IMR-90 (cell line): ENCODE measurements at regions not wholly inside any gene's neighbourhood (a gene's known extent, or its start where the extent isn't known, plus 50 kb on each side); places are given as distances from the start of the nearest gene placed in this dataset.

Experiments used
- ATAC-seq: fragments of 200-7000 bp; cut with Tn5 transposase; 2 replicates; pipeline ENCODE4 v1.9.1; 2020; ENCODE audit warnings: low read depth, mild to moderate bottlenecking, moderate library complexity
- BruUV-seq: library from RNA; stranded (reverse); fragments of 400-500 nt; replicated peaks from 2 replicates; lab custom pipeline; 2021; lab: Mats Ljungman, UMichigan
- CTCF ChIA-PET: fragments of 300-600 bp; formaldehyde crosslinking; extraction: SDS; loops from one replicate; lab custom pipeline; 2021; ENCODE audit warnings: antibody characterized with exemption; lab: Yijun Ruan, JAX
- POLR2A ChIA-PET: fragments of 300-600 bp; sonication (Branson Sonifier 250); formaldehyde crosslinking; loops from one replicate; lab custom pipeline; 2022; ENCODE audit warnings: antibody characterized with exemption; ENCODE audit not compliant: unreplicated experiment; lab: Charles Lee
- DNase-seq: peaks from one replicate; pipeline ENCODE4 v3.0.0; 2013
- H2AFZ ChIP-seq: replicated peaks from 2 replicates; pipeline ENCODE3; 2013; ENCODE audit warnings: low read length, mild to moderate bottlenecking; ENCODE audit not compliant: poor library complexity
- H2AK5ac ChIP-seq: 2 replicates; pipeline ENCODE4 v1.6.1; 2013; ENCODE audit warnings: low read depth, low read length, inconsistent platforms
- H2AK9ac ChIP-seq: replicated peaks from 2 replicates; pipeline ENCODE3; 2013; ENCODE audit warnings: mild to moderate bottlenecking, low read depth, low read length, moderate library complexity; ENCODE audit not compliant: poor library complexity
- H2BK120ac ChIP-seq: 2 replicates; pipeline ENCODE4 v1.6.1; 2013; ENCODE audit warnings: low read depth, low read length, inconsistent platforms
- H2BK15ac ChIP-seq: 3 replicates; pipeline ENCODE4 v1.6.1; 2013; ENCODE audit warnings: low read depth, low read length, inconsistent platforms
- H2BK20ac ChIP-seq: 2 replicates; pipeline ENCODE4 v1.6.1; 2013; ENCODE audit warnings: low read depth, mild to moderate bottlenecking, inconsistent platforms, low read length, moderate library complexity
- H2BK5ac ChIP-seq: 2 replicates; pipeline ENCODE4 v1.6.1; 2013; ENCODE audit warnings: mild to moderate bottlenecking, low read depth, low read length, inconsistent platforms; ENCODE audit not compliant: poor library complexity, severe bottlenecking
- H3K14ac ChIP-seq: replicated peaks from 2 replicates; pipeline ENCODE4 v1.6.1; 2013; ENCODE audit warnings: low read depth, low read length, inconsistent platforms
- H3K18ac ChIP-seq: 2 replicates; pipeline ENCODE4 v1.6.1; 2013; ENCODE audit warnings: low read depth, low read length, control low read depth
- H3K23ac ChIP-seq: 2 replicates; pipeline ENCODE4 v1.6.1; 2013; ENCODE audit warnings: low read depth, low read length, inconsistent platforms
- H3K27ac ChIP-seq: 2 replicates; pipeline ENCODE4 v1.5.1; 2013; ENCODE audit warnings: mild to moderate bottlenecking, control low read depth, low read length; ENCODE audit not compliant: insufficient read depth
- H3K27me3 ChIP-seq: 2 replicates; pipeline ENCODE4 v1.6.1; 2013; ENCODE audit warnings: low read length; ENCODE audit not compliant: control insufficient read depth, insufficient read depth
- H3K36me3 ChIP-seq: 2 replicates; pipeline ENCODE4 v1.6.1; 2013; ENCODE audit warnings: low read length, mixed read lengths; ENCODE audit not compliant: control insufficient read depth, insufficient read depth
- H3K4ac ChIP-seq: 2 replicates; pipeline ENCODE4 v1.6.1; 2013; ENCODE audit warnings: low read depth, low read length, inconsistent platforms
- H3K4me1 ChIP-seq: 2 replicates; pipeline ENCODE4 v1.6.1; 2013; ENCODE audit warnings: low read length, mixed read lengths; ENCODE audit not compliant: control insufficient read depth, insufficient read depth
- H3K4me2 ChIP-seq: 2 replicates; pipeline ENCODE4 v1.6.1; 2013; ENCODE audit warnings: low read depth, mild to moderate bottlenecking, control low read depth, low read length, moderate library complexity
- H3K4me3 ChIP-seq: 2 replicates; pipeline ENCODE4 v1.5.1; 2013; ENCODE audit warnings: low read depth, mild to moderate bottlenecking, control low read depth, low read length, moderate library complexity; ENCODE audit not compliant: insufficient read depth
- H3K56ac ChIP-seq: 2 replicates; pipeline ENCODE4 v1.6.1; 2013; ENCODE audit warnings: low read length, inconsistent platforms; ENCODE audit not compliant: insufficient read depth; ENCODE audit errors: extremely low read depth
- H3K79me1 ChIP-seq, 2 experiments: 2 replicates each; pipeline ENCODE4 v1.6.1; 2013; ENCODE audit warnings: low read length in 2 of 2, inconsistent platforms in 1 of 2, low read depth in 1 of 2
- H3K9ac ChIP-seq: 2 replicates; pipeline ENCODE4 v1.6.1; 2013; ENCODE audit warnings: low read depth, low read length, control low read depth
- H3K9me1 ChIP-seq: 2 replicates; pipeline ENCODE4 v1.6.1; 2013; ENCODE audit warnings: low read length, inconsistent platforms; ENCODE audit not compliant: insufficient read depth
- H3K9me3 ChIP-seq: 2 replicates; pipeline ENCODE4 v1.6.1; 2013; ENCODE audit warnings: low read length; ENCODE audit not compliant: control insufficient read depth, insufficient read depth
- H4K20me1 ChIP-seq: 2 replicates; pipeline ENCODE4 v1.6.1; 2013; ENCODE audit warnings: low read length, inconsistent platforms; ENCODE audit not compliant: insufficient read depth
- H4K5ac ChIP-seq: 2 replicates; pipeline ENCODE4 v1.6.1; 2013; ENCODE audit warnings: mild to moderate bottlenecking, low read depth, low read length, control low read depth
- H4K8ac ChIP-seq, 2 experiments: 2 replicates each; pipeline ENCODE4 v1.6.1; 2013; ENCODE audit warnings: low read depth in 2 of 2, low read length in 2 of 2, control low read depth in 1 of 2, inconsistent platforms in 1 of 2
- H4K91ac ChIP-seq: 2 replicates; pipeline ENCODE4 v1.6.1; 2013; ENCODE audit warnings: low read depth, low read length, inconsistent platforms; ENCODE audit not compliant: insufficient read depth
- BHLHE40 ChIP-seq: fragments of 150-350 bp; IDR thresholded peaks from 2 replicates; pipeline ENCODE4 v1.6.1; 2016; ENCODE audit warnings: mild to moderate bottlenecking, low read depth, low read length
- CEBPB ChIP-seq: IDR thresholded peaks from 2 replicates; pipeline ENCODE4 v1.6.1; 2012; ENCODE audit warnings: low read depth, low read length, improper control_type of control experiment
- FOS ChIP-seq: fragments of 150-350 bp; IDR thresholded peaks from 2 replicates; pipeline ENCODE4 v1.6.1; 2016; ENCODE audit warnings: low read depth, low read length
- MAFK ChIP-seq: IDR thresholded peaks from 2 replicates; pipeline ENCODE4 v1.6.1; 2012; ENCODE audit warnings: low read depth, low read length, improper control_type of control experiment
- MAZ ChIP-seq: IDR thresholded peaks from 2 replicates; pipeline ENCODE4 v1.6.1; 2012; ENCODE audit warnings: low read depth, mild to moderate bottlenecking, low read length, improper control_type of control experiment, moderate library complexity, borderline replicate concordance
- MXI1 ChIP-seq: IDR thresholded peaks from 2 replicates; pipeline ENCODE4 v1.6.1; 2012; ENCODE audit warnings: low read depth, mild to moderate bottlenecking, low read length, moderate library complexity, borderline replicate concordance
- NFE2L2 ChIP-seq: fragments of 150-350 bp; IDR thresholded peaks from 2 replicates; pipeline ENCODE4 v1.6.1; 2016; ENCODE audit warnings: low read depth, mild to moderate bottlenecking, low read length
- POLR2A ChIP-seq: IDR thresholded peaks from 2 replicates; pipeline ENCODE4 v1.6.1; 2012; ENCODE audit warnings: mild to moderate bottlenecking, low read depth, low read length
- RAD21 ChIP-seq: IDR thresholded peaks from 2 replicates; pipeline ENCODE4 v1.6.1; 2012; ENCODE audit warnings: low read length, improper control_type of control experiment
- RCOR1 ChIP-seq: IDR thresholded peaks from 2 replicates; pipeline ENCODE4 v1.6.1; 2012; ENCODE audit warnings: mild to moderate bottlenecking, low read length, improper control_type of control experiment; ENCODE audit not compliant: insufficient replicate concordance
- RFX5 ChIP-seq: IDR thresholded peaks from 2 replicates; pipeline ENCODE4 v1.8.0; 2012; ENCODE audit warnings: low read depth, mild to moderate bottlenecking, low read length, moderate library complexity
- SMC3 ChIP-seq: fragments of 150-350 bp; IDR thresholded peaks from 2 replicates; pipeline ENCODE4 v1.6.1; 2016; ENCODE audit warnings: low read depth, mild to moderate bottlenecking, antibody characterized with exemption, low read length, moderate library complexity
- USF2 ChIP-seq: fragments of 150-350 bp; IDR thresholded peaks from 2 replicates; pipeline ENCODE4 v1.6.1; 2017; ENCODE audit warnings: mild to moderate bottlenecking, antibody characterized with exemption, low read length, low read depth
- WGBS, 2 experiments: methylation state at CpG; one replicate each; pipeline versions ENCODE4 v1.1.5 to v1.1.7; 2013; ENCODE audit warnings: missing lambda C conversion rate in 2 of 2; ENCODE audit not compliant: insufficient read length in 1 of 2; ENCODE audit errors: extremely low coverage in 2 of 2; 5-methylcytosine and 5-hydroxymethylcytosine counted together
- dilution Hi-C: fragments of 300-500 bp; cut with HindIII; formaldehyde crosslinking; loops from one replicate; pipeline ENCODE4 v1.14.3; 2018; ENCODE audit warnings: low sequenced_read_pairs; ENCODE audit not compliant: unreplicated experiment
- in situ Hi-C: fragments of 300-500 bp; cut with MboI; formaldehyde crosslinking; loops from 3 replicates; pipeline ENCODE4 v1.14.3; 2019; ENCODE audit warnings: low sequenced_read_pairs, inconsistent platforms, mixed read lengths
- intact Hi-C: fragments of 100-400 bp; cut with micrococcal nuclease; formaldehyde crosslinking; loops from 2 replicates; pipeline ENCODE4 v1.10.0; 2022
- TF ChIP-seq, protein P1 (sequence below): conservative IDR thresholded peaks from 2 replicates; pipeline ENCODE4 v1.5.1; 2012; ENCODE audit warnings: mild to moderate bottlenecking, low read depth, low read length, improper control_type of control experiment
- TF ChIP-seq, protein P2 (sequence below): fragments of 150-350 bp; IDR thresholded peaks from 2 replicates; pipeline ENCODE4 v1.6.1; 2016; ENCODE audit warnings: low read depth, mild to moderate bottlenecking, low read length, moderate library complexity, borderline replicate concordance

DNA sequence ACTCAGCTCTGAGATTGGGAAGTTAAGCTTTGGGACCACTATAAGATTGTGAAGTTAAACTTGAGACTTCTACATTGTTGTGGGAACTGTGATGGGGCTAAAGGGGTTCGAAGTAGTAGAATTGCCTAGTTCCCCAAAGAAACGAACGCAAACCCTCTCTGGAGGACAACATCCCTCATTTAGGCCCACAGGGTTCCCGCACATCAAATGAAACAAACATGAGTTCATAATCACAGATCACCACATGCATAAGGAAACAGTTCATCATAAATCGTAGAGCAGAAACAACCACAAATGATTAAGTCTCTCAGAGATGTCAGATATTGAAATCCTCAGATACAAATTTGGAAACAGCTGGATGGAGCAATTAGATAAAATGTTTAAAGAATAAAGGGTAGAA lies 55.9 kb upstream of the HPCAL1 start:
- TF ChIP-seq SMC3 (no peak), MAFK (no peak), POLR2A (no peak), RCOR1 (no peak), CEBPB (no peak), MAZ (no peak), RFX5 (no peak), MXI1 (no peak), FOS (no peak), RAD21 (no peak), NFE2L2 (no peak), USF2 (no peak), BHLHE40 (no peak)
- TF ChIP-seq, protein P1, sequence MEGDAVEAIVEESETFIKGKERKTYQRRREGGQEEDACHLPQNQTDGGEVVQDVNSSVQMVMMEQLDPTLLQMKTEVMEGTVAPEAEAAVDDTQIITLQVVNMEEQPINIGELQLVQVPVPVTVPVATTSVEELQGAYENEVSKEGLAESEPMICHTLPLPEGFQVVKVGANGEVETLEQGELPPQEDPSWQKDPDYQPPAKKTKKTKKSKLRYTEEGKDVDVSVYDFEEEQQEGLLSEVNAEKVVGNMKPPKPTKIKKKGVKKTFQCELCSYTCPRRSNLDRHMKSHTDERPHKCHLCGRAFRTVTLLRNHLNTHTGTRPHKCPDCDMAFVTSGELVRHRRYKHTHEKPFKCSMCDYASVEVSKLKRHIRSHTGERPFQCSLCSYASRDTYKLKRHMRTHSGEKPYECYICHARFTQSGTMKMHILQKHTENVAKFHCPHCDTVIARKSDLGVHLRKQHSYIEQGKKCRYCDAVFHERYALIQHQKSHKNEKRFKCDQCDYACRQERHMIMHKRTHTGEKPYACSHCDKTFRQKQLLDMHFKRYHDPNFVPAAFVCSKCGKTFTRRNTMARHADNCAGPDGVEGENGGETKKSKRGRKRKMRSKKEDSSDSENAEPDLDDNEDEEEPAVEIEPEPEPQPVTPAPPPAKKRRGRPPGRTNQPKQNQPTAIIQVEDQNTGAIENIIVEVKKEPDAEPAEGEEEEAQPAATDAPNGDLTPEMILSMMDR, result no peak
- TF ChIP-seq, protein P2, sequence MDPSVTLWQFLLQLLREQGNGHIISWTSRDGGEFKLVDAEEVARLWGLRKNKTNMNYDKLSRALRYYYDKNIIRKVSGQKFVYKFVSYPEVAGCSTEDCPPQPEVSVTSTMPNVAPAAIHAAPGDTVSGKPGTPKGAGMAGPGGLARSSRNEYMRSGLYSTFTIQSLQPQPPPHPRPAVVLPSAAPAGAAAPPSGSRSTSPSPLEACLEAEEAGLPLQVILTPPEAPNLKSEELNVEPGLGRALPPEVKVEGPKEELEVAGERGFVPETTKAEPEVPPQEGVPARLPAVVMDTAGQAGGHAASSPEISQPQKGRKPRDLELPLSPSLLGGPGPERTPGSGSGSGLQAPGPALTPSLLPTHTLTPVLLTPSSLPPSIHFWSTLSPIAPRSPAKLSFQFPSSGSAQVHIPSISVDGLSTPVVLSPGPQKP, result no peak
- ATAC-seq (no peak), DNase-seq (no peak)
- Histone ChIP-seq H4K8ac (no peak overlapping the region), H2BK20ac (no peak overlapping the region), H2AK5ac (no peak overlapping the region), H3K27ac (no peak overlapping the region), H3K36me3 (no peaks in the 10 kb centered on the region), H3K27me3 (peaks cover 30% of the 10 kb centered on the region), H3K9ac (no peak overlapping the region), H2BK120ac (no peak overlapping the region), H3K9me1 (no peaks in the 10 kb centered on the region), H2BK5ac (no peak overlapping the region), H3K4me1 (no peaks in the 10 kb centered on the region), H4K91ac (no peak overlapping the region), H3K4me3 (no peak overlapping the region), H3K14ac (no peak overlapping the region), H4K5ac (no peak overlapping the region), H2AFZ (no peak overlapping the region), H3K18ac (no peak overlapping the region), H3K9me3 (peaks cover 10% of the 10 kb centered on the region), H2AK9ac (no peak overlapping the region), H4K20me1 (no peaks in the 10 kb centered on the region), H2BK15ac (no peak overlapping the region), H3K56ac (no peak overlapping the region), H3K4ac (no peak overlapping the region), H3K23ac (no peak overlapping the region), H3K4me2 (no peak overlapping the region), H3K79me1 (no peaks in the 10 kb centered on the region)
- ChIA-PET POLR2A (no interaction called here), CTCF (no interaction called here)
- in situ Hi-C loops, result no loop called here
- no CpG with 5 or more reads among the region's 5 CpGs for WGBS, 2 experiments
- BruUV-seq, result no TSS peak
- dilution Hi-C loops, result no loop called here
- intact Hi-C loops, result no loop called here
